Loucy (cell line): ENCODE measurements at regions not wholly inside any gene's neighbourhood (a gene's known extent, or its start where the extent isn't known, plus 50 kb on each side); places are given as distances from the start of the nearest gene placed in this dataset.

Experiments
- EZH2phosphoT487 ChIP-seq: fragments of 200-600 bp; IDR thresholded peaks from 2 replicates; pipeline ENCODE4 v1.6.1; 2018; ENCODE audit warnings: antibody characterized with exemption, mild to moderate bottlenecking, moderate library complexity, borderline replicate concordance
- TF ChIP-seq, protein P1 (sequence below): fragments of 200-600 bp; sonication (generic); conservative IDR thresholded peaks from 2 replicates; pipeline ENCODE4 v1.5.1; 2014; ENCODE audit warnings: mild to moderate bottlenecking, antibody characterized with exemption, low read length

DNA sequence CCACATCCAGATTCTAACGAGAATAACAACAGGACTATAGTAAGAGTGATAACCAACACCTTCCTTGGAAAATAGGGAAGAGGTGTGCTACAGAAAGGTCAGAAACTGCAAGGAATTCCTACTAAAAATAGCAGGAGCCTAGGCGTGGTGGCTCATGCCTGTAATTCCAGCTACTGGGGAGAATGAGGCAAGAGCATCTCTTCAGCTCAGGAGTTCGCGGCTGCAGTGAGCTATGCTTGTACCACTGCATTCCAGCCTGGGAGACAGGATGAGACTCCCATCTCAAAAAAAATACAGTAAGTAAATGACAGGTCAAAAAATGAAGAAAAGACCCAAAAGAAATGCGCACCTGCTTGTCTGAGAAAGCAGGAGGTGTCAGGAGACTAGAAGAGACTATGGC lies 101.5 kb upstream of the TSHZ3 start:
- TF ChIP-seq, protein P1, sequence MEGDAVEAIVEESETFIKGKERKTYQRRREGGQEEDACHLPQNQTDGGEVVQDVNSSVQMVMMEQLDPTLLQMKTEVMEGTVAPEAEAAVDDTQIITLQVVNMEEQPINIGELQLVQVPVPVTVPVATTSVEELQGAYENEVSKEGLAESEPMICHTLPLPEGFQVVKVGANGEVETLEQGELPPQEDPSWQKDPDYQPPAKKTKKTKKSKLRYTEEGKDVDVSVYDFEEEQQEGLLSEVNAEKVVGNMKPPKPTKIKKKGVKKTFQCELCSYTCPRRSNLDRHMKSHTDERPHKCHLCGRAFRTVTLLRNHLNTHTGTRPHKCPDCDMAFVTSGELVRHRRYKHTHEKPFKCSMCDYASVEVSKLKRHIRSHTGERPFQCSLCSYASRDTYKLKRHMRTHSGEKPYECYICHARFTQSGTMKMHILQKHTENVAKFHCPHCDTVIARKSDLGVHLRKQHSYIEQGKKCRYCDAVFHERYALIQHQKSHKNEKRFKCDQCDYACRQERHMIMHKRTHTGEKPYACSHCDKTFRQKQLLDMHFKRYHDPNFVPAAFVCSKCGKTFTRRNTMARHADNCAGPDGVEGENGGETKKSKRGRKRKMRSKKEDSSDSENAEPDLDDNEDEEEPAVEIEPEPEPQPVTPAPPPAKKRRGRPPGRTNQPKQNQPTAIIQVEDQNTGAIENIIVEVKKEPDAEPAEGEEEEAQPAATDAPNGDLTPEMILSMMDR = no peak
- TF ChIP-seq EZH2phosphoT487 = no peak
